ENCODE measurements at regions not wholly inside any gene's neighbourhood (a gene's known extent, or its start where the extent isn't known, plus 50 kb on each side); places are given as distances from the start of the nearest gene placed in this dataset.

DNA sequence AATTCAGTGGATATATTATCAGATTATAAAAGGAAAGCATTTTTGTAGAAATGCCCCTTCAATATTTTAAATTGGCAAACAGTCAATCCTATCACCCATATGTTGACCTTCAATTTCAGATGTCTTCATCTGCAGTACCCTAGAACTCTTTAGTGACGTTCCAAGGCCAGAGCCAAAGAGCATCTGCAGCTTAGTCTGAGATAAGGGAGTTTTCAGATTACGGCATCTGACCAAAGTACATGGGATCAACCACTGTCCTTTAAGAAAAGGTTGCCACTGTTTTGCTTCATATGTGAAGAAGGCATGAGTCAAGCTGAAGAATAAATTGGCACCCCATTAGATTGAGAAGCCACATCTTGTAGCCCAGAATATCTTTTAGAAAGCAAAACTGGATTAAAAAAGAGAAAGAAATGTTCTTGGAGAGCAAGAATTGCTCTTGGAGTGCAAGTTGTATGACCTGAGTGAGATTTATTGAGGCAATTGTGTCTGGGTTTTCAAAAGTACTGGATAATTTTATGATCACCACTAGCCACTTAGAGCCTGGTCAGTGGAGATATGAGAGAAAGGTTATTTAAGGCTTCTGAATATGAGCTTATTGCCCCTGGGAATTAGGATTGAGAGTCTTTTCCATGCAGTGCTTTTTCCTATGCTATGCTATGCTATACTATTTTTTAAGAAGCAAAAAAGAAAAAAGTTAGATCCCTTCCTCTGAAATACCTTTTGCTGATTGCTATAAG, 251.9 kb upstream of the NR3C2 start:
- TF ChIP-seq, protein P1, sequence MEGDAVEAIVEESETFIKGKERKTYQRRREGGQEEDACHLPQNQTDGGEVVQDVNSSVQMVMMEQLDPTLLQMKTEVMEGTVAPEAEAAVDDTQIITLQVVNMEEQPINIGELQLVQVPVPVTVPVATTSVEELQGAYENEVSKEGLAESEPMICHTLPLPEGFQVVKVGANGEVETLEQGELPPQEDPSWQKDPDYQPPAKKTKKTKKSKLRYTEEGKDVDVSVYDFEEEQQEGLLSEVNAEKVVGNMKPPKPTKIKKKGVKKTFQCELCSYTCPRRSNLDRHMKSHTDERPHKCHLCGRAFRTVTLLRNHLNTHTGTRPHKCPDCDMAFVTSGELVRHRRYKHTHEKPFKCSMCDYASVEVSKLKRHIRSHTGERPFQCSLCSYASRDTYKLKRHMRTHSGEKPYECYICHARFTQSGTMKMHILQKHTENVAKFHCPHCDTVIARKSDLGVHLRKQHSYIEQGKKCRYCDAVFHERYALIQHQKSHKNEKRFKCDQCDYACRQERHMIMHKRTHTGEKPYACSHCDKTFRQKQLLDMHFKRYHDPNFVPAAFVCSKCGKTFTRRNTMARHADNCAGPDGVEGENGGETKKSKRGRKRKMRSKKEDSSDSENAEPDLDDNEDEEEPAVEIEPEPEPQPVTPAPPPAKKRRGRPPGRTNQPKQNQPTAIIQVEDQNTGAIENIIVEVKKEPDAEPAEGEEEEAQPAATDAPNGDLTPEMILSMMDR (IDR thresholded peaks at IDR 0.05): no peak

GRCh38 chr4:148692242-148692641, 250.0 kb upstream of the NR3C2 start:
- TF ChIP-seq, protein P1 (IDR thresholded peaks at IDR 0.05): no peak

GRCh38 chr4:148686449-148686848, 244.2 kb upstream of the NR3C2 start:
- TF ChIP-seq, protein P1 (IDR thresholded peaks at IDR 0.05): no peak

- TF ChIP-seq, protein P1 (IDR thresholded peaks at IDR 0.05): no peak
These were observed 242.4 kb upstream of the NR3C2 start for GRCh38 chr4:148684638-148685037.

- TF ChIP-seq, protein P1 (IDR thresholded peaks at IDR 0.05): no peak
These were observed 238.7 kb upstream of the NR3C2 start for GRCh38 chr4:148680884-148681283.

- TF ChIP-seq, protein P1 (IDR thresholded peaks at IDR 0.05): no peak
These were observed 234.1 kb upstream of the NR3C2 start for GRCh38 chr4:148676344-148676743.

GRCh38 chr4:148674876-148675275, 232.7 kb upstream of the NR3C2 start:
- TF ChIP-seq, protein P1 (IDR thresholded peaks at IDR 0.05): no peak

DNA sequence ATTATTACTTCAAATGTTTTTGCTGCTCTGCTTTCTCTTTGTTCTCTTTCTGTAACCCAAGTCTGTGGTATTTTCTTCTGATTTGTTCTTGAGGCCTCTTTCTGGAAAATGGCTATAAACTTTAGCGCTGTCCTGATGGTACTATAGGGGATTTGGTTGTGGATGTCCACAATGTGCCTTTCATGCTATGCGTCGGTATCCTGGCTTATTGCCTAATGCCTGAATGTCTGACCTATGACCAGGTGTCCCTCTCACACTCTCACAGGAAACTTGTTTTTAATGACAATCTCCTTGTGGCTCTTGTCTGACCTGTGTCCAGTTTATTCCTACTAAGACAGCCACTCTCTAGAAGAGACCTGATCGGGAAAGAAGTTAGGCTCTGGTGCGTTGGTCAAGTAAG, 222.4 kb upstream of the NR3C2 start:
- TF ChIP-seq, protein P1 (IDR thresholded peaks at IDR 0.05): no peak

All from LNCAP (cell line).